Activated CD8-positive, alpha-beta T cell treated with anti-CD3 and anti-CD28 coated beads, Interleukin-2, amount 10 ng/mL, durations not matched to agents 7 days and 5 days (primary cell): ENCODE measurements at regions not wholly inside any gene's neighbourhood (a gene's known extent, or its start where the extent isn't known, plus 50 kb on each side); places are given as distances from the start of the nearest gene placed in this dataset. TPM values are rescaled to one million over a fixed set of nuclear protein-coding genes. Genes with fewer than 3 reads are reported as not detected.

Source experiments
- microRNA-seq: library from miRNA; unstranded; fragments of <30 nt; microRNA quantifications from one replicate; pipeline ENCODE4 v1.2.0, GENCODE V29; 2022

Small RNA genes in the stretch of these regions (microRNA-seq; reads per million reads assigned to microRNA genes)
- gene MIR1261 (not detected), gene MIR4490 (not detected)
